Spleen (tissue), 7 donors: ENCODE measurements at regions not wholly inside any gene's neighbourhood (a gene's known extent, or its start where the extent isn't known, plus 50 kb on each side); places are given as distances from the start of the nearest gene placed in this dataset.

Experiments
- POLR2A ChIP-seq, 3 donors: fragments of 450-650 bp; IDR thresholded peaks; one replicate each; pipeline ENCODE4 v1.5.1; 2017; ENCODE audit warnings: antibody characterized with exemption in 3 of 3, mild to moderate bottlenecking in 1 of 3
- POLR2AphosphoS5 ChIP-seq, 3 donors: sonication (generic); formaldehyde crosslinking; IDR thresholded peaks; one replicate each; pipeline ENCODE4 v1.5.1; 2017; ENCODE audit warnings: antibody characterized with exemption in 3 of 3
- TF ChIP-seq, protein P1 (sequence below), 11 experiments: fragments of 200-600 bp in 7 of 11; fragments of 450-650 bp in 4 of 11; sonication (generic) in 4 of 11; IDR thresholded peaks in 8 of 11; conservative IDR thresholded peaks in 3 of 11; 1 replicate in 7 of 11; 2 replicates in 4 of 11; pipeline versions ENCODE4 v1.4.0 to v1.8.0; 2016 to 2021; ENCODE audit warnings: antibody characterized with exemption in 11 of 11, inconsistent platforms in 4 of 11, mild to moderate bottlenecking in 1 of 11
- donor health status: DM: no; HTN: no; CAD: no; lungs with moderate emphysema.
- donor health status: DM: no; HTN: no; CAD: no.
- donor health status: DM: no; HTN: no; CAD: no.

- TF ChIP-seq POLR2AphosphoS5 (IDR thresholded peaks at IDR 0.05) (no peak), POLR2A (IDR thresholded peaks at IDR 0.05) (no peak)
- TF ChIP-seq, protein P1, sequence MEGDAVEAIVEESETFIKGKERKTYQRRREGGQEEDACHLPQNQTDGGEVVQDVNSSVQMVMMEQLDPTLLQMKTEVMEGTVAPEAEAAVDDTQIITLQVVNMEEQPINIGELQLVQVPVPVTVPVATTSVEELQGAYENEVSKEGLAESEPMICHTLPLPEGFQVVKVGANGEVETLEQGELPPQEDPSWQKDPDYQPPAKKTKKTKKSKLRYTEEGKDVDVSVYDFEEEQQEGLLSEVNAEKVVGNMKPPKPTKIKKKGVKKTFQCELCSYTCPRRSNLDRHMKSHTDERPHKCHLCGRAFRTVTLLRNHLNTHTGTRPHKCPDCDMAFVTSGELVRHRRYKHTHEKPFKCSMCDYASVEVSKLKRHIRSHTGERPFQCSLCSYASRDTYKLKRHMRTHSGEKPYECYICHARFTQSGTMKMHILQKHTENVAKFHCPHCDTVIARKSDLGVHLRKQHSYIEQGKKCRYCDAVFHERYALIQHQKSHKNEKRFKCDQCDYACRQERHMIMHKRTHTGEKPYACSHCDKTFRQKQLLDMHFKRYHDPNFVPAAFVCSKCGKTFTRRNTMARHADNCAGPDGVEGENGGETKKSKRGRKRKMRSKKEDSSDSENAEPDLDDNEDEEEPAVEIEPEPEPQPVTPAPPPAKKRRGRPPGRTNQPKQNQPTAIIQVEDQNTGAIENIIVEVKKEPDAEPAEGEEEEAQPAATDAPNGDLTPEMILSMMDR (IDR thresholded peaks at IDR 0.05 in 8 of 11, conservative IDR thresholded peaks at IDR 0.05 in 3 of 11), result no peak
Observed at GRCh38 chr2:121082191-121082590, 202.8 kb downstream of the TFCP2L1 start.
